Kidney (tissue), 13 donors: ENCODE measurements at regions not wholly inside any gene's neighbourhood (a gene's known extent, or its start where the extent isn't known, plus 50 kb on each side); places are given as distances from the start of the nearest gene placed in this dataset.

Experiments used
- DNase-seq, 5 donors: peaks; one replicate each; pipeline ENCODE4 v3.0.0-alpha.2; 2013 to 2020
- FAIRE-seq: peaks from 2 replicates; lab custom pipeline; 2012; peaks lifted over from hg19 to GRCh38; lab: Jason Lieb, UNC
- H3K27ac ChIP-seq, 2 donors: one replicate each; pipeline ENCODE4 v1.7.0; 2013; ENCODE audit warnings: low read depth in 2 of 2, low read length in 2 of 2, inconsistent platforms in 1 of 2
- H3K27me3 ChIP-seq: one replicate; pipeline ENCODE4 v1.7.1; 2013; ENCODE audit warnings: low read length, inconsistent platforms; ENCODE audit not compliant: control insufficient read depth, insufficient read depth
- H3K36me3 ChIP-seq, 3 donors: one replicate each; pipeline versions ENCODE4 v1.7.0 to v1.7.1; 2013; ENCODE audit warnings: low read length in 3 of 3, control low read depth in 1 of 3, inconsistent platforms in 1 of 3; ENCODE audit not compliant: insufficient read depth in 3 of 3, control insufficient read depth in 2 of 3
- H3K4me1 ChIP-seq, 3 donors: one replicate each; pipeline versions ENCODE4 v1.7.0 to v1.7.1; 2013; ENCODE audit warnings: low read length in 3 of 3, inconsistent platforms in 1 of 3, low read depth in 1 of 3; ENCODE audit not compliant: control insufficient read depth in 2 of 3, insufficient read depth in 2 of 3
- H3K4me3 ChIP-seq, 3 donors: one replicate each; pipeline versions ENCODE4 v1.7.0 to v1.8.1; 2013; ENCODE audit warnings: low read length in 3 of 3, control low read depth in 1 of 3, inconsistent platforms in 1 of 3
- H3K9ac ChIP-seq, 3 donors: one replicate each; pipeline versions ENCODE4 v1.7.0 to v1.7.1; 2013; ENCODE audit warnings: low read length in 3 of 3, control low read depth in 1 of 3, inconsistent platforms in 1 of 3
- H3K9me3 ChIP-seq, 3 donors: one replicate each; pipeline versions ENCODE4 v1.7.0 to v1.7.1; 2013; ENCODE audit warnings: low read length in 3 of 3, control low read depth in 1 of 3, inconsistent platforms in 1 of 3; ENCODE audit not compliant: control insufficient read depth in 2 of 3, insufficient read depth in 1 of 3
- intact Hi-C: fragments of 100-400 bp; cut with DNase I; formaldehyde crosslinking; loops from one replicate; pipeline ENCODE4 v1.11.1; 2022
- TF ChIP-seq, protein P1 (sequence below): IDR thresholded peaks from 3 replicates; pipeline ENCODE4 v1.5.1; 2012; ENCODE audit warnings: mild to moderate bottlenecking, moderate library complexity, borderline replicate concordance; ENCODE audit not compliant: insufficient read depth; ENCODE audit errors: extremely low read depth
- donor health status: control.
- donor health status: control.
- donor health status: control.
- donor health status: control.
- donor health status: control.
- donor health status: DM: yes; HTN: yes; CAD: no.
- donor health status: Normal renal cell carcinoma (clear cell type).

GRCh38 chr5:73265641-73266040, 92.6 kb downstream of the TMEM174 start:
- TF ChIP-seq, protein P1, sequence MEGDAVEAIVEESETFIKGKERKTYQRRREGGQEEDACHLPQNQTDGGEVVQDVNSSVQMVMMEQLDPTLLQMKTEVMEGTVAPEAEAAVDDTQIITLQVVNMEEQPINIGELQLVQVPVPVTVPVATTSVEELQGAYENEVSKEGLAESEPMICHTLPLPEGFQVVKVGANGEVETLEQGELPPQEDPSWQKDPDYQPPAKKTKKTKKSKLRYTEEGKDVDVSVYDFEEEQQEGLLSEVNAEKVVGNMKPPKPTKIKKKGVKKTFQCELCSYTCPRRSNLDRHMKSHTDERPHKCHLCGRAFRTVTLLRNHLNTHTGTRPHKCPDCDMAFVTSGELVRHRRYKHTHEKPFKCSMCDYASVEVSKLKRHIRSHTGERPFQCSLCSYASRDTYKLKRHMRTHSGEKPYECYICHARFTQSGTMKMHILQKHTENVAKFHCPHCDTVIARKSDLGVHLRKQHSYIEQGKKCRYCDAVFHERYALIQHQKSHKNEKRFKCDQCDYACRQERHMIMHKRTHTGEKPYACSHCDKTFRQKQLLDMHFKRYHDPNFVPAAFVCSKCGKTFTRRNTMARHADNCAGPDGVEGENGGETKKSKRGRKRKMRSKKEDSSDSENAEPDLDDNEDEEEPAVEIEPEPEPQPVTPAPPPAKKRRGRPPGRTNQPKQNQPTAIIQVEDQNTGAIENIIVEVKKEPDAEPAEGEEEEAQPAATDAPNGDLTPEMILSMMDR, result no peak
- H3K9ac ChIP-seq, result no peak overlapping the region
- H3K4me3 ChIP-seq, result no peak overlapping the region
- DNase-seq (peak in 1 of 5 donors; percentile 30), FAIRE-seq (no peak)
- H3K9me3 ChIP-seq, result no peaks in the 10 kb centered on the region
- no peak overlapping the region for H3K27ac ChIP-seq
- peaks cover 0 to 2% (median 0%) of the 10 kb centered on the region in 3 donors for H3K4me1 ChIP-seq
- intact Hi-C loops, result no loop called here
- no peaks in the 10 kb centered on the region for H3K36me3 ChIP-seq
- no peaks in the 10 kb centered on the region for H3K27me3 ChIP-seq

DNA sequence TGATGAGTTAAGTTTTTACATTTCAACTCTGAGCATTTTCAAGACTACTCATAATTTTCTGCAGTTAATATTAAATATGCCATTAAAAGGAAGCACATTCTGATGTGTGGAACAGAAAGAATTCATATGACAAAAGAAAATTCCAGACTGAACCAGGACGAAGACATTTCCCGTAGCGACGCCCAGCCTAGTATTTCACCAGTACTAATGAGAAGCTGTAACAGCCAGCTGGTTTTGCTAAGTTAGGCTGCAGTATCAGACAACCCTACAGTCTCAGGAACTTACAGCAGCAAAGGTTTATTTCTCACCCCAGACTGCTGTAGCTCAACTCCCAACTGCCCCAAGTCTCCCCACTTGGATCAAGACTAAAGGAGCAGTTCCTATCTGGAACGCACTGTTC, 91.6 kb downstream of the TMEM174 start:
- Histone ChIP-seq H3K27me3 (no peaks in the 10 kb centered on the region), H3K4me3 (no peak overlapping the region), H3K27ac (no peak overlapping the region), H3K9me3 (no peaks in the 10 kb centered on the region), H3K4me1 (peaks cover 0 to 2% (median 0%) of the 10 kb centered on the region in 3 donors), H3K36me3 (no peaks in the 10 kb centered on the region), H3K9ac (no peak overlapping the region)
- peak in 1 of 5 donors; percentile 58 for DNase-seq
- intact Hi-C loops, result no loop called here
- no peak for FAIRE-seq
- TF ChIP-seq, protein P1, result no peak

DNA sequence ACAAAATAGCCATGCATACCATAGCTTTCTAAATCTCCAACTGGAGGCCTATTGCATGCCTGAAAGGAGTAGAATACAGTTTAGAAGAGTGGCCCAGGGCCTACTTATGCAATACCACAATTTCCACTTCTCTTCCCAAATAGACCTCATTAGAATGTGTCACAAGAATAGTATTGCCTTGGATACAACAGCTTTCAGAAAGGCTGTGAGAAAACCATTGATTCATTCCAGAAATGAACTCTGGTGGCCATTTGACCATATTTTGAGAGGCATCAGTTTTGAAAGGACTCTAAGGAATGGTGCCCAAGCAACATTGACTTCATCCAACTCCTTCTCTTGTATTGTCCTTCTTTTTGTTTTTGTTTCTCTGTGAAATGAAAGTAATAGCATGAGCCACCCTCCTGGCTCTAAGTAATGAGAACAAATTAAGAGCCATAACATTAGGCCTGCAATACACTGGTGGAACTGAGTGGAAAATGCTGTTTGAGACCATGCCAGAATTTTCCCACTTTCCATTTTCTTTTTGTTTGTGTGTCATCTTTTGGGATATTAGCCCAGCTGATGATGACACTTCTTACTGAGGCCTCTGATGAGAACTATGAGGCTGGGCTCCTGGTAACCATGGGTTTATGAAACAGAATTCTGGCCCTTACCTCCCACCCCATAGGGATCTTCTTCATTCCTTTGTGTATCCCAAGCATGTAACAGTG, 90.2 kb downstream of the TMEM174 start:
- Histone ChIP-seq H3K9ac (no peak overlapping the region), H3K9me3 (no peaks in the 10 kb centered on the region), H3K27me3 (no peaks in the 10 kb centered on the region), H3K4me3 (no peak overlapping the region), H3K4me1 (peaks cover 0 to 2% (median 0%) of the 10 kb centered on the region in 3 donors), H3K27ac (no peak overlapping the region), H3K36me3 (no peaks in the 10 kb centered on the region)
- TF ChIP-seq, protein P1, result no peak
- DNase-seq, result no peak
- no peak for FAIRE-seq
- intact Hi-C loops, result no loop called here
